Astrocyte (in vitro differentiated cells and primary cell): ENCODE measurements at regions not wholly inside any gene's neighbourhood (a gene's known extent, or its start where the extent isn't known, plus 50 kb on each side); places are given as distances from the start of the nearest gene placed in this dataset.

Experiments used
- CTCF ChIP-seq: IDR thresholded peaks from 2 replicates; pipeline ENCODE4 v1.5.1; 2011; ENCODE audit warnings: low read depth, mild to moderate bottlenecking, inconsistent platforms, low read length, moderate library complexity; ENCODE audit not compliant: insufficient read depth
- EZH2 ChIP-seq: IDR thresholded peaks from 2 replicates; pipeline ENCODE4 v1.6.1; 2012; ENCODE audit warnings: mild to moderate bottlenecking, low read length, inconsistent platforms; ENCODE audit not compliant: insufficient read depth

- no peak for TF ChIP-seq CTCF
- TF ChIP-seq EZH2, result no peak
Measured at GRCh38 chr14:34180869-34181268, 230.0 kb upstream of the EGLN3 start.
